ENCODE measurements at regions not wholly inside any gene's neighbourhood (a gene's known extent, or its start where the extent isn't known, plus 50 kb on each side); places are given as distances from the start of the nearest gene placed in this dataset.

DNA sequence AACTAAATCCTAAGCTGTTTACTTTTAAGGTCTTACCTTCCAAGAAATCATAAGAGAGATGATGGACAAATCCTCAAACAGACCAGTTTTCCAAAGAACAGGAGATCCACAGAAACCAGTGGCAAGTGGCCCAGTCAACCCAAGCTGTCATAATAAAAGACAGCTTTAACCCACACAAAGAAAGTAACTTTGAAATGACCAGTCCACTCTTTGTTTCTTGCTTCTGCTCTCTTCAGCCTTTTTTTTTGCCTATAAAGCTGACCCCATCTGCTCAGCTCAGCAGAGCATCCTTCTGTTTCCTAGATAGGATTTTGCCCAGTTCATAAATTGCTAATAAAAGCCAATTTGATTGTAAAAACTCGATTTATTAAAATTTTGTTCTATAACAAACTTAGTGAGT is 299.4 kb downstream of the OXSM start:
- Histone ChIP-seq H3K27me3 (ENCODE audit: control insufficient read depth, insufficient read depth, low read length) (no peaks in the 10 kb centered on the region), H3K36me3 (ENCODE audit: control insufficient read depth, insufficient read depth, low read length) (no peaks in the 10 kb centered on the region), H3K4me1 (ENCODE audit: control insufficient read depth, extremely low read depth, insufficient read depth, low read length) (no peaks in the 10 kb centered on the region), H3K79me2 (ENCODE audit: control insufficient read depth, insufficient read depth, low read length) (no peaks in the 10 kb centered on the region), H3K27ac (ENCODE audit: insufficient read depth, low read length) (no peak overlapping the region), H4K20me1 (ENCODE audit: control insufficient read depth, extremely low read depth, insufficient read depth, low read length) (no peaks in the 10 kb centered on the region), H3K4me3 (replicated peaks in 1 of 4; ENCODE audit: control extremely low read depth in 1 of 4, insufficient read depth in 1 of 4, low read depth in 3 of 4, low read length in 4 of 4) (no peak overlapping the region), H3K9ac (ENCODE audit: insufficient read depth, low read length) (no peak overlapping the region), H2AFZ (ENCODE audit: low read length) (no peak overlapping the region), H3K4me2 (ENCODE audit: extremely low read depth, insufficient read depth, low read length) (no peak overlapping the region), H3K9me3 (ENCODE audit: control insufficient read depth, insufficient read depth, low read depth, low read length) (no peaks in the 10 kb centered on the region)
- DNase-seq (ENCODE audit: low read depth in 2 of 2), result no peak
- no peak for TF ChIP-seq EZH2 (IDR thresholded peaks at IDR 0.05; ENCODE audit: low read length, missing control alignments)

DNA sequence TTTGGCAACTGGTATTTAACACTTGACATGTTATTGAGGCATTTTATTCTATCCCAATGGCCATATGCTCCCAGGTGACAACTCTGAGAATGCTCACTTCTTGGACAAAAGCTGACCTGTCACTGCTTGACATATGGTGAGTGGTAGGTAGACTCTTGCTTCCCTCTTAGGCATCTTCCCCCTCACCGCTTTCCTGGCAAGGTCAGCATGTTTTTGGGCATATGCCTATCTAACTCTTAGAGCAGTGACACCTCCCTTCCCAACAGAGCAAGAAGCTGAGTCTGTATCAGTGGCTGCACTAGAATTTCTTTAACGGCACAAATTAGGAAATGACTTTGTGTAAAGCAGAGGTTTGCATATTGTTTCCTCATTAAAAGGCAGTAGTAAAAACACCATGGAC is 300.7 kb downstream of the OXSM start:
- no peak overlapping the region for H3K9ac ChIP-seq (ENCODE audit: insufficient read depth, low read length)
- DNase-seq (ENCODE audit: low read depth in 2 of 2), result no peak
- no peaks in the 10 kb centered on the region for H3K36me3 ChIP-seq (ENCODE audit: control insufficient read depth, insufficient read depth, low read length)
- no peaks in the 10 kb centered on the region for H3K79me2 ChIP-seq (ENCODE audit: control insufficient read depth, insufficient read depth, low read length)
- no peaks in the 10 kb centered on the region for H3K4me1 ChIP-seq (ENCODE audit: control insufficient read depth, extremely low read depth, insufficient read depth, low read length)
- no peak overlapping the region for H3K4me3 ChIP-seq (replicated peaks in 1 of 4; ENCODE audit: control extremely low read depth in 1 of 4, insufficient read depth in 1 of 4, low read depth in 3 of 4, low read length in 4 of 4)
- H4K20me1 ChIP-seq (ENCODE audit: control insufficient read depth, extremely low read depth, insufficient read depth, low read length), result no peaks in the 10 kb centered on the region
- TF ChIP-seq EZH2 (IDR thresholded peaks at IDR 0.05; ENCODE audit: low read length, missing control alignments) (no peak), CTCF (conservative IDR thresholded peaks at IDR 0.05 in 1 of 2, IDR thresholded peaks at IDR 0.05 in 1 of 2; ENCODE audit: low read depth in 1 of 2, low read length in 2 of 2) (no peak)
- no peak overlapping the region for H2AFZ ChIP-seq (ENCODE audit: low read length)
- no peaks in the 10 kb centered on the region for H3K27me3 ChIP-seq (ENCODE audit: control insufficient read depth, insufficient read depth, low read length)
- no peaks in the 10 kb centered on the region for H3K9me3 ChIP-seq (ENCODE audit: control insufficient read depth, insufficient read depth, low read depth, low read length)
- no peak overlapping the region for H3K27ac ChIP-seq (ENCODE audit: insufficient read depth, low read length)
- H3K4me2 ChIP-seq (ENCODE audit: extremely low read depth, insufficient read depth, low read length), result no peak overlapping the region

- TF ChIP-seq CTCF (conservative IDR thresholded peaks at IDR 0.05 in 1 of 2, IDR thresholded peaks at IDR 0.05 in 1 of 2; ENCODE audit: low read depth in 1 of 2, low read length in 2 of 2) (no peak), EZH2 (IDR thresholded peaks at IDR 0.05; ENCODE audit: low read length, missing control alignments) (no peak)
- no peak overlapping the region for H3K9ac ChIP-seq (ENCODE audit: insufficient read depth, low read length)
These were observed 301.2 kb downstream of the OXSM start for GRCh38 chr3:26091096-26091495.

More at GRCh38 chr3:26091096-26091495, 301.2 kb downstream of the OXSM start:
- Histone ChIP-seq H3K79me2 (ENCODE audit: control insufficient read depth, insufficient read depth, low read length) (no peaks in the 10 kb centered on the region), H3K36me3 (ENCODE audit: control insufficient read depth, insufficient read depth, low read length) (no peaks in the 10 kb centered on the region), H4K20me1 (ENCODE audit: control insufficient read depth, extremely low read depth, insufficient read depth, low read length) (no peaks in the 10 kb centered on the region), H3K4me3 (replicated peaks in 1 of 4; ENCODE audit: control extremely low read depth in 1 of 4, insufficient read depth in 1 of 4, low read depth in 3 of 4, low read length in 4 of 4) (no peak overlapping the region), H3K9me3 (ENCODE audit: control insufficient read depth, insufficient read depth, low read depth, low read length) (no peaks in the 10 kb centered on the region), H3K4me2 (ENCODE audit: extremely low read depth, insufficient read depth, low read length) (no peak overlapping the region), H3K4me1 (ENCODE audit: control insufficient read depth, extremely low read depth, insufficient read depth, low read length) (no peaks in the 10 kb centered on the region), H3K27ac (ENCODE audit: insufficient read depth, low read length) (no peak overlapping the region), H3K27me3 (ENCODE audit: control insufficient read depth, insufficient read depth, low read length) (no peaks in the 10 kb centered on the region), H2AFZ (ENCODE audit: low read length) (no peak overlapping the region)
- no peak for DNase-seq (ENCODE audit: low read depth in 2 of 2)
